Colonic mucosa (tissue), 4 donors: ENCODE measurements at regions not wholly inside any gene's neighbourhood (a gene's known extent, or its start where the extent isn't known, plus 50 kb on each side); places are given as distances from the start of the nearest gene placed in this dataset.

Experiments
- DNase-seq: peaks from one replicate; pipeline ENCODE4 v3.0.0-alpha.2; 2020
- H3K27ac ChIP-seq: fragments of 200-600 bp; one replicate; pipeline ENCODE4 v1.8.0; 2021
- H3K27me3 ChIP-seq: fragments of 200-600 bp; one replicate; pipeline ENCODE4 v1.8.0; 2021
- H3K36me3 ChIP-seq: fragments of 200-600 bp; one replicate; pipeline ENCODE4 v1.8.0; 2021
- H3K4me1 ChIP-seq: fragments of 200-600 bp; one replicate; pipeline ENCODE4 v1.8.0; 2021; ENCODE audit warnings: mild to moderate bottlenecking
- H3K4me3 ChIP-seq: fragments of 200-600 bp; one replicate; pipeline ENCODE4 v1.8.0; 2021
- H3K9ac ChIP-seq, 2 donors: one replicate each; pipeline ENCODE4 v1.7.0; 2013; ENCODE audit warnings: control low read depth in 2 of 2, low read depth in 2 of 2, low read length in 2 of 2
- H3K9me3 ChIP-seq: fragments of 200-600 bp; one replicate; pipeline ENCODE4 v1.8.0; 2021
- CTCF ChIP-seq: fragments of 200-600 bp; IDR thresholded peaks from one replicate; pipeline ENCODE4 v1.8.0; 2022; ENCODE audit warnings: antibody characterized with exemption, mild to moderate bottlenecking
- intact Hi-C: fragments of 100-400 bp; cut with DNase I; formaldehyde crosslinking; loops from one replicate; pipeline ENCODE4 v1.14.1; 2022
- donor health status: healthy.
- donor health status: DM: no; HTN: no; CAD: no.
- donor health status: DM: no; HTN: no; CAD: no.

GRCh38 chr1:80214888-80215540 is 1208.5 kb upstream of the ADGRL4 start:
- Histone ChIP-seq H3K27ac (no peak overlapping the region), H3K9ac (no peak overlapping the region), H3K27me3 (no peaks in the 10 kb centered on the region), H3K4me1 (no peaks in the 10 kb centered on the region), H3K4me3 (no peak overlapping the region), H3K36me3 (no peaks in the 10 kb centered on the region), H3K9me3 (no peaks in the 10 kb centered on the region)
- no peak for DNase-seq
- TF ChIP-seq CTCF = no peak
- intact Hi-C loops = no loop called here

GRCh38 chr1:80212948-80213347 is 1206.4 kb upstream of the ADGRL4 start:
- no peak for TF ChIP-seq CTCF
- H3K9me3 ChIP-seq = no peaks in the 10 kb centered on the region
- H3K27me3 ChIP-seq = no peaks in the 10 kb centered on the region
- no peaks in the 10 kb centered on the region for H3K36me3 ChIP-seq
- H3K9ac ChIP-seq = no peak overlapping the region
- H3K27ac ChIP-seq = no peak overlapping the region
- intact Hi-C loops = no loop called here
- no peaks in the 10 kb centered on the region for H3K4me1 ChIP-seq
- H3K4me3 ChIP-seq = no peak overlapping the region
- DNase-seq = no peak

GRCh38 chr1:80211691-80212380 is 1205.3 kb upstream of the ADGRL4 start:
- H3K36me3 ChIP-seq = no peaks in the 10 kb centered on the region
- intact Hi-C loops = no loop called here
- no peak for TF ChIP-seq CTCF
- no peak for DNase-seq
- no peaks in the 10 kb centered on the region for H3K9me3 ChIP-seq
- H3K4me3 ChIP-seq = no peak overlapping the region
- H3K9ac ChIP-seq = no peak overlapping the region
- H3K4me1 ChIP-seq = no peaks in the 10 kb centered on the region
- H3K27me3 ChIP-seq = no peaks in the 10 kb centered on the region
- no peak overlapping the region for H3K27ac ChIP-seq

GRCh38 chr1:80202118-80202517 is 1195.6 kb upstream of the ADGRL4 start:
- intact Hi-C loops = no loop called here
- H3K36me3 ChIP-seq = no peaks in the 10 kb centered on the region
- TF ChIP-seq CTCF = no peak
- H3K9ac ChIP-seq = no peak overlapping the region
- no peak for DNase-seq
- no peaks in the 10 kb centered on the region for H3K27me3 ChIP-seq
- no peaks in the 10 kb centered on the region for H3K9me3 ChIP-seq
- no peak overlapping the region for H3K27ac ChIP-seq
- no peaks in the 10 kb centered on the region for H3K4me1 ChIP-seq
- no peak overlapping the region for H3K4me3 ChIP-seq

- Histone ChIP-seq H3K27ac (no peak overlapping the region), H3K27me3 (no peaks in the 10 kb centered on the region), H3K9me3 (no peaks in the 10 kb centered on the region), H3K36me3 (no peaks in the 10 kb centered on the region), H3K9ac (no peak overlapping the region), H3K4me3 (no peak overlapping the region), H3K4me1 (no peaks in the 10 kb centered on the region)
- no peak for TF ChIP-seq CTCF
- DNase-seq = no peak
- intact Hi-C loops = no loop called here
These were observed 1187.7 kb upstream of the ADGRL4 start for GRCh38 chr1:80194221-80194620.
